ENCODE measurements at regions not wholly inside any gene's neighbourhood (a gene's known extent, or its start where the extent isn't known, plus 50 kb on each side); places are given as distances from the start of the nearest gene placed in this dataset.

DNA sequence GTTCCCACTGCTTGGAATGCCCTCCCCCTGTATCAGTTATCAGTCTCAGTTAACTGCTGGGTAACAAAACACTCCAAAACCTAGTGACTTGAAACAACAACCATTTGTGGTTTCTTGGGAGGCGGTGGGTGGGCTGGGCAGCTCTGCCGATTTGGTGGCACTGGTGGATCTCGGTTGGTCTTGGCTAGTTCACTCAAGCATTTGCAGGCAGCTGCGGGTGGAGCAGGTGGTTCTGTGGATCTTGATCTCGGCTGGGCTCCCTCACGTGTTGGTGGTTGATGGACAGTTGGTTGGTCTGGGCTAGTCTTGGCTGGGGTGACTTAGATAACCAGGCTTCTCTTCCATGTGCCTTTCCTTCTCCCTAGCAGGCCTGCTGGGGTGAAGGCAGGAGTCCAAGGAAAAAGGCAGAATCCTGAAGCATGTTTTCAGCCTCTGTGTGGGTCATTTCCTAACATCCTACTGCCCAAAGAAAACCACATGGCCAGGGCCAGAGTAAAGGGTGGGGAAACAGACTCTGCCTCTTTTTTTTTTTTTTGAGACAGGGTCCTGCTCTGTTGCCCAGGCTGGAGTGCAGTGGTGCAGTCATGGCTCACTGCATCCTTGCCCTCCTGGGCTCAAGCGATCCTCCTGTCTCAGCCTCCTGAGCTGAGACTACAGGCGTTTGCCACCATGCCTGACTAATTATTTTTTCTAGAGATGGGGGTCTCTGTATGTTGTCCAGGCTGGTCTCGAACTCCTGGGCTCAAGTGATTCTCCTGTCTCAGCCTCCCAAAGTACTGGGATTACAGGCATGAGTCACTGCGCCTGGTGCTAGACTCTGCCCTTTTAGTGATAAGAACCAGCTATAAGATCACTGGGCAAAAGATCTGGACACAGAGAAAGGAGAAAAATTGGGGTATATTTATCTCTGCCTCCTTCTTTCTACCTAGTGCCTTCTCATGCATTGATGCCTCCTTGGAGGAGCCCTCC, 183.7 kb downstream of the RGS3 start:
- no peak for DNase-seq (ENCODE audit: low spot score)
- in situ Hi-C loops (cut with MboI; ENCODE audit: low sequenced_read_pairs, unreplicated experiment) = no loop called here
- TF ChIP-seq CTCF (IDR thresholded peaks at IDR 0.05; ENCODE audit: borderline replicate concordance, control extremely low read depth, extremely low read depth, insufficient read depth, missing control alignments) = no peak

DNA sequence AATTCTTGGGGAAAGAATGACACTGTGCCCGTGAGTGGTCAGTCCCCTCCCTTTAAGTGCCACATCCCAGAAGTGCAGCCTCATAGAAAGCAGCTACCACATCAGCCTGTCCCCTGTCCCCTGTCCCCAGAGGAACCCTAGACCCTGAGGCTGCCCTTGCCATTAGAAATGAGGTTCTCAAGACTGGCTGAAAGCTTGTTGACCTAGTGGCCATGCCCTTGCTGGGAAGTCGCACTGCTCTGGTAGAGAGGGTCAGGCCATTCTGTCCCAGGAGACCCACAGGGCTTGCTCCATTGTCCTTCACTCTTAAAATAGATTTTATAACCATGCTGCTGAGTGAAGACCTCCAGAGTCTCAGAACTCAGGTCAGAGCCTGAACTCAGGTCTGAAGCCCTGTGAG, 184.5 kb downstream of the RGS3 start:
- TF ChIP-seq CTCF (IDR thresholded peaks at IDR 0.05; ENCODE audit: borderline replicate concordance, control extremely low read depth, extremely low read depth, insufficient read depth, missing control alignments) = no peak
- no peak for DNase-seq (ENCODE audit: low spot score)
- in situ Hi-C loops (cut with MboI; ENCODE audit: low sequenced_read_pairs, unreplicated experiment) = no loop called here

- no peak for DNase-seq (ENCODE audit: low spot score)
- no peak for TF ChIP-seq CTCF (IDR thresholded peaks at IDR 0.05; ENCODE audit: borderline replicate concordance, control extremely low read depth, extremely low read depth, insufficient read depth, missing control alignments)
- in situ Hi-C loops (cut with MboI; ENCODE audit: low sequenced_read_pairs, unreplicated experiment) = no loop called here
Measured at GRCh38 chr9:113648586-113648985, 185.1 kb downstream of the RGS3 start.

- no peak for TF ChIP-seq CTCF (IDR thresholded peaks at IDR 0.05; ENCODE audit: borderline replicate concordance, control extremely low read depth, extremely low read depth, insufficient read depth, missing control alignments)
- DNase-seq (ENCODE audit: low spot score) = no peak
- in situ Hi-C loops (cut with MboI; ENCODE audit: low sequenced_read_pairs, unreplicated experiment) = no loop called here
Measured at GRCh38 chr9:113649054-113649453, 185.5 kb downstream of the RGS3 start.

- in situ Hi-C loops (cut with MboI; ENCODE audit: low sequenced_read_pairs, unreplicated experiment) = loop anchor here (25.0 kb wide), 1 partner anchor 513 kb away; no protein-coding TSS in a partner anchor
- TF ChIP-seq CTCF (IDR thresholded peaks at IDR 0.05; ENCODE audit: borderline replicate concordance, control extremely low read depth, extremely low read depth, insufficient read depth, missing control alignments) = no peak
- DNase-seq (ENCODE audit: low spot score) = no peak
Measured at GRCh38 chr9:113649855-113650206, 186.3 kb downstream of the RGS3 start.

DNA sequence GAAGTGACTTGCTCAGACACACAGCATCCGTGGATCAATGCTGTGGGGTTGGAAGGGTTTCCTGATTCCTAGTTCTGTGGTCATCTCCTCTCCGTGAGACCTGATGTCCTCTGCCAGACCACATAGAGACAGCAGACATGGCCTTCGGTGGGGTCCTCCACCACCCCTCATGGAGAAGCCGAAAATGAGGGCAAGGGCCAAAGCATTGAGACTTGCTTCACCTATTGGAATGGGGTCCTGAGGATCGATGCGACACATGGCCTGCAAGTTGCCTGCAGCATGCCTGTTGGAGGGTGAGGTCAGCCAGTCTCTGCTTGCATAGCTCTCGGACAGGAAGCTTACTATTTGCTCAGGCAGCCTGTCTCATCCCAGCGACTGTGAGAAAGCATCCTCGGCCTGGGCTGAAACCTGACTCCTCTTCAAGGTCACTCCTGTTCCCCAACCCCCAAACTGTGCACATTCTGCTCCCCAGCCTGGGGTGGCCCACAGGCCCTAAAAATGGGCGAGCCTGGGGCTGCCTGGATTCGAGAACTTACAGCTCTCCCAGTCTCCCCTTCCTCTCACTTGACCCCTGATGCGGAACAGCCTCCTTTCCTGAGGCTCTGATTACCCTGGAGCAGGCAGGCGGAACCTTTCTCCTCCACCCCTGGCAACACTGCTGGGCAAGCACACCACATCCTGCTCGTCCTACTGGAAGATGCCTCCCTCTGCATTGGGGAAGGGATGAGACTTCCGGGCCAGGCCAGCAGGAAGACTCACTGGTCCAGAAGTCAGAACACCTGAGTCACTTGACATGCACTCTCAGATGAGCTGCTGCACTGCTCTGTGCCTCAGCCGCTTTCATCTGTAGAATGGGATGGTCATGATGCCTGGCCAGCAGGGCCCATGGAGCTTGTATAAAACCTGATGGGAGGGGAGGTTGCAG, 186.9 kb downstream of the RGS3 start:
- DNase-seq (ENCODE audit: low spot score) = no peak
- no peak for TF ChIP-seq CTCF (IDR thresholded peaks at IDR 0.05; ENCODE audit: borderline replicate concordance, control extremely low read depth, extremely low read depth, insufficient read depth, missing control alignments)
- in situ Hi-C loops (cut with MboI; ENCODE audit: low sequenced_read_pairs, unreplicated experiment) = loop anchor here (25.0 kb wide), 1 partner anchor 513 kb away; no protein-coding TSS in a partner anchor

Data from GM13976 (cell line).